ENCODE measurements at regions not wholly inside any gene's neighbourhood (a gene's known extent, or its start where the extent isn't known, plus 50 kb on each side); places are given as distances from the start of the nearest gene placed in this dataset.

- H3K79me2 ChIP-seq (ENCODE audit: insufficient read depth): no peaks in the 10 kb centered on the region
- H3K27me3 ChIP-seq (replicated peaks; ENCODE audit: insufficient read depth): no peaks in the 10 kb centered on the region
- H3K27ac ChIP-seq: no peak overlapping the region
- H3F3A ChIP-seq (ENCODE audit: insufficient read depth): no peaks in the 10 kb centered on the region
- H3K4me2 ChIP-seq (ENCODE audit: unreplicated experiment): no peak overlapping the region
- H4K20me1 ChIP-seq (ENCODE audit: insufficient read depth): no peaks in the 10 kb centered on the region
- no peak for DNase-seq
- no peaks in the 10 kb centered on the region for H3K36me3 ChIP-seq (ENCODE audit: low read depth)
- H2AFZ ChIP-seq: no peak overlapping the region
- no peaks in the 10 kb centered on the region for H3K4me1 ChIP-seq (ENCODE audit: insufficient read depth)
- no peaks in the 10 kb centered on the region for H3K9me2 ChIP-seq (ENCODE audit: insufficient read depth)
- no peak overlapping the region for H3K4me3 ChIP-seq
- TF ChIP-seq EZH2 (IDR thresholded peaks at IDR 0.05; ENCODE audit: insufficient read depth, poor library complexity, severe bottlenecking): no peak
- no peak for TF ChIP-seq EZH2phosphoT487 (IDR thresholded peaks at IDR 0.05; ENCODE audit: insufficient read depth, low read depth)
- WGBS, 2 experiments (ENCODE audit: low coverage in 1 of 2, low lambda C conversion rate in 2 of 2, missing lambda C conversion rate in 2 of 2): 76 to 77% methylated on average over 3 of the region's 3 CpGs
- in situ Hi-C loops (cut with MboI): no loop called here
- H3K9me3 ChIP-seq (ENCODE audit: low read depth): no peaks in the 10 kb centered on the region
- no peak overlapping the region for H3K9ac ChIP-seq
Observed at GRCh38 chr6:21955053-21955595, 341.7 kb downstream of the PRL start.

- WGBS, 2 experiments (ENCODE audit: low coverage in 1 of 2, low lambda C conversion rate in 2 of 2, missing lambda C conversion rate in 2 of 2): 83 to 84% methylated on average over 6 to 8 of the region's 8 CpGs
- H3K79me2 ChIP-seq (ENCODE audit: insufficient read depth): no peaks in the 10 kb centered on the region
- in situ Hi-C loops (cut with MboI): no loop called here
- H3K27ac ChIP-seq: no peak overlapping the region
- no peak overlapping the region for H3K9ac ChIP-seq
- H2AFZ ChIP-seq: no peak overlapping the region
- TF ChIP-seq EZH2 (IDR thresholded peaks at IDR 0.05; ENCODE audit: insufficient read depth, poor library complexity, severe bottlenecking) (no peak), EZH2phosphoT487 (IDR thresholded peaks at IDR 0.05; ENCODE audit: insufficient read depth, low read depth) (no peak)
- H3K9me3 ChIP-seq (ENCODE audit: low read depth): no peaks in the 10 kb centered on the region
- no peaks in the 10 kb centered on the region for H3K9me2 ChIP-seq (ENCODE audit: insufficient read depth)
- H3K4me2 ChIP-seq (ENCODE audit: unreplicated experiment): no peak overlapping the region
- H3F3A ChIP-seq (ENCODE audit: insufficient read depth): no peaks in the 10 kb centered on the region
- H3K36me3 ChIP-seq (ENCODE audit: low read depth): no peaks in the 10 kb centered on the region
- no peak overlapping the region for H3K4me3 ChIP-seq
- no peaks in the 10 kb centered on the region for H3K27me3 ChIP-seq (replicated peaks; ENCODE audit: insufficient read depth)
- no peaks in the 10 kb centered on the region for H4K20me1 ChIP-seq (ENCODE audit: insufficient read depth)
- DNase-seq: no peak
- H3K4me1 ChIP-seq (ENCODE audit: insufficient read depth): no peaks in the 10 kb centered on the region
Observed at GRCh38 chr6:21955951-21956350, 340.9 kb downstream of the PRL start.

GRCh38 chr6:21958428-21958827, 338.4 kb downstream of the PRL start:
- Histone ChIP-seq H3K36me3 (ENCODE audit: low read depth) (no peaks in the 10 kb centered on the region), H3K4me3 (no peak overlapping the region)
- in situ Hi-C loops (cut with MboI): no loop called here

GRCh38 chr6:21961226-21961625, 335.6 kb downstream of the PRL start:
- in situ Hi-C loops (cut with MboI): no loop called here
- Histone ChIP-seq H4K20me1 (ENCODE audit: insufficient read depth) (no peaks in the 10 kb centered on the region), H2AFZ (no peak overlapping the region), H3K9me3 (ENCODE audit: low read depth) (no peaks in the 10 kb centered on the region), H3K27me3 (replicated peaks; ENCODE audit: insufficient read depth) (no peaks in the 10 kb centered on the region), H3K9ac (no peak overlapping the region), H3K36me3 (ENCODE audit: low read depth) (no peaks in the 10 kb centered on the region), H3K4me3 (no peak overlapping the region), H3K27ac (no peak overlapping the region), H3K9me2 (ENCODE audit: insufficient read depth) (no peaks in the 10 kb centered on the region), H3K79me2 (ENCODE audit: insufficient read depth) (no peaks in the 10 kb centered on the region), H3K4me2 (ENCODE audit: unreplicated experiment) (no peak overlapping the region), H3F3A (ENCODE audit: insufficient read depth) (no peaks in the 10 kb centered on the region), H3K4me1 (ENCODE audit: insufficient read depth) (no peaks in the 10 kb centered on the region)
- 77 to 84% methylated on average over 4 of the region's 4 CpGs for WGBS, 2 experiments (ENCODE audit: low coverage in 1 of 2, low lambda C conversion rate in 2 of 2, missing lambda C conversion rate in 2 of 2)
- TF ChIP-seq EZH2phosphoT487 (IDR thresholded peaks at IDR 0.05; ENCODE audit: insufficient read depth, low read depth) (no peak), EZH2 (IDR thresholded peaks at IDR 0.05; ENCODE audit: insufficient read depth, poor library complexity, severe bottlenecking) (no peak)
- no peak for DNase-seq

More at GRCh38 chr6:21958428-21958827, 338.4 kb downstream of the PRL start:
- Histone ChIP-seq H3K9me2 (ENCODE audit: insufficient read depth) (no peaks in the 10 kb centered on the region), H3K4me2 (ENCODE audit: unreplicated experiment) (no peak overlapping the region), H3K27me3 (replicated peaks; ENCODE audit: insufficient read depth) (no peaks in the 10 kb centered on the region), H2AFZ (no peak overlapping the region), H3K79me2 (ENCODE audit: insufficient read depth) (no peaks in the 10 kb centered on the region), H3F3A (ENCODE audit: insufficient read depth) (no peaks in the 10 kb centered on the region), H3K9me3 (ENCODE audit: low read depth) (no peaks in the 10 kb centered on the region), H4K20me1 (ENCODE audit: insufficient read depth) (no peaks in the 10 kb centered on the region), H3K27ac (no peak overlapping the region), H3K4me1 (ENCODE audit: insufficient read depth) (no peaks in the 10 kb centered on the region), H3K9ac (no peak overlapping the region)
- TF ChIP-seq EZH2phosphoT487 (IDR thresholded peaks at IDR 0.05; ENCODE audit: insufficient read depth, low read depth) (no peak), EZH2 (IDR thresholded peaks at IDR 0.05; ENCODE audit: insufficient read depth, poor library complexity, severe bottlenecking) (no peak)
- 89 to 94% methylated on average over 2 of the region's 2 CpGs for WGBS, 2 experiments (ENCODE audit: low coverage in 1 of 2, low lambda C conversion rate in 2 of 2, missing lambda C conversion rate in 2 of 2)
- DNase-seq: no peak

GRCh38 chr6:21965016-21965415, 331.8 kb downstream of the PRL start:
- Histone ChIP-seq H3K27ac (no peak overlapping the region), H3K27me3 (replicated peaks; ENCODE audit: insufficient read depth) (no peaks in the 10 kb centered on the region), H3K9me2 (ENCODE audit: insufficient read depth) (no peaks in the 10 kb centered on the region), H3K36me3 (ENCODE audit: low read depth) (no peaks in the 10 kb centered on the region), H3K9me3 (ENCODE audit: low read depth) (no peaks in the 10 kb centered on the region), H3K4me3 (no peak overlapping the region), H3K4me2 (ENCODE audit: unreplicated experiment) (no peak overlapping the region), H2AFZ (no peak overlapping the region), H3K79me2 (ENCODE audit: insufficient read depth) (no peaks in the 10 kb centered on the region), H3F3A (ENCODE audit: insufficient read depth) (no peaks in the 10 kb centered on the region), H4K20me1 (ENCODE audit: insufficient read depth) (no peaks in the 10 kb centered on the region), H3K4me1 (ENCODE audit: insufficient read depth) (no peaks in the 10 kb centered on the region), H3K9ac (no peak overlapping the region)
- DNase-seq: no peak
- WGBS, 2 experiments (ENCODE audit: low coverage in 1 of 2, low lambda C conversion rate in 2 of 2, missing lambda C conversion rate in 2 of 2): 65 to 67% methylated on average over 3 of the region's 3 CpGs
- in situ Hi-C loops (cut with MboI): no loop called here
- TF ChIP-seq EZH2 (IDR thresholded peaks at IDR 0.05; ENCODE audit: insufficient read depth, poor library complexity, severe bottlenecking): no peak
- no peak for TF ChIP-seq EZH2phosphoT487 (IDR thresholded peaks at IDR 0.05; ENCODE audit: insufficient read depth, low read depth)
